Stimulated activated CD8-positive, alpha-beta memory T cell treated with anti-CD3 and anti-CD28 coated beads, Interleukin-15, amount 100 ng/mL, for 4 hours (primary cell): ENCODE measurements at regions not wholly inside any gene's neighbourhood (a gene's known extent, or its start where the extent isn't known, plus 50 kb on each side); places are given as distances from the start of the nearest gene placed in this dataset.

Source experiments
- DNase-seq, 2 donors: peaks; one replicate each; pipeline ENCODE4 v3.0.0-alpha.2; 2020; ENCODE audit warnings: low read depth in 2 of 2

DNA sequence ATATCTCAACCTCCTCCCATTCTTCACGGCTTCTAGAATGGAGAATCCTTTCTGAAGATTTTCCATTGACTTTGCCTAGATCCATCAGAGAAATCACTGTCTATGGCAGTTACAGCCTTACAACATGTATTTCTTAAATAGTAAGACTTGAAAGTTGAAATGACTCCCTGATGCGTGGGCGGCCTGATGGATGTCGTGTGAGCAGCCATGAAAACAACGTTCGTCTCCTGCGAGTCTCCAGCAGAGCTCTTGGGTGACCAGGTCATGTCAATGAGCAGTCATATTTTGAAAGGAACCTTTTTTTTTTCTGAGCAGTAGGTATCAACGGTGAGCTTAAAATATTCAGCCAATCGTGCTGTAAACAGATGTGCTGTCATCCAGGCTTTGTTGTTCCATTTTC lies 139.9 kb upstream of the C14orf180 start:
- no peak for DNase-seq

GRCh38 chr14:104440297-104440956 lies 139.1 kb upstream of the C14orf180 start:
- DNase-seq: no peak

DNA sequence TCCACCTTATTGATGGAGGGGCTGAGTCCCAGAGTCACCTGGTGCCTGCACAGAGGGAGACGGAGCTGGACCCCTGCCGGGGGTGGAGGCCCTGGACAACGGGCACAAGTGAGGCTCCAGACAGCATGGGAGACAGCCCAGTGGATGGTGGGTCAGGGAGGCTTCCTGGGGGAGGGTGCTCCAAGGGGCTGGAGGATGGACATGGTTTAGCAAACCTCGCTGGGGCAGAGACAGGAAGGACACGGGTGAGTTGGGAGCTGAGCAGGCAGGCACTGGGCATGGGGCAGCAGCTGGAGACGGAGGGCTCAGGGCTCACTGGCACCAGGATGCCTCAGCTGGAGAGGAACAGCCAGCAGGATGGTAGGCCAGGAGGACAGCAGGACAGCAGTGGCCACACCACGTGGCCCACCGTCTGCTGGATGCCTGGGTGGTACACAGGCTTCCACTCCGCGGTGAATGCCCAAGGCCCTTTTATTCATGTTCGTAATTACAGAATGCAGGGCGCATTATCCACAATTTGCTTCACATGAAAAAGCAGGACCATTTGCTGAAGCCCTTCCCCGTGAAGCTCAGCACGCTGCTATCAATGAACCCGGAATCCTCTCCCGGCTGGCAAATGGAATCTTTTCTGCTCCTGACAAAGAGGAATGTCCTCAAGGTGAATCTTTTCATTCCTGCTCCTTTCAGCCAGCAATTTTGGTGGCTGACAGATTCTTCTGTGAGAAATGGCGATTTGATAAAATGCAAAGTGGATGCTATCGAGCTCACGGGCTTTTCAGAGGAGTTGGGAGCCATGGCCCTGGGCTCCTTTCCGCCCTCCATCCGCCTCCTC lies 138.1 kb upstream of the C14orf180 start:
- no peak for DNase-seq

GRCh38 chr14:104442107-104442551 lies 137.4 kb upstream of the C14orf180 start:
- DNase-seq: no peak

- DNase-seq: no peak
These were observed 136.8 kb upstream of the C14orf180 start for GRCh38 chr14:104442631-104443390.

DNA sequence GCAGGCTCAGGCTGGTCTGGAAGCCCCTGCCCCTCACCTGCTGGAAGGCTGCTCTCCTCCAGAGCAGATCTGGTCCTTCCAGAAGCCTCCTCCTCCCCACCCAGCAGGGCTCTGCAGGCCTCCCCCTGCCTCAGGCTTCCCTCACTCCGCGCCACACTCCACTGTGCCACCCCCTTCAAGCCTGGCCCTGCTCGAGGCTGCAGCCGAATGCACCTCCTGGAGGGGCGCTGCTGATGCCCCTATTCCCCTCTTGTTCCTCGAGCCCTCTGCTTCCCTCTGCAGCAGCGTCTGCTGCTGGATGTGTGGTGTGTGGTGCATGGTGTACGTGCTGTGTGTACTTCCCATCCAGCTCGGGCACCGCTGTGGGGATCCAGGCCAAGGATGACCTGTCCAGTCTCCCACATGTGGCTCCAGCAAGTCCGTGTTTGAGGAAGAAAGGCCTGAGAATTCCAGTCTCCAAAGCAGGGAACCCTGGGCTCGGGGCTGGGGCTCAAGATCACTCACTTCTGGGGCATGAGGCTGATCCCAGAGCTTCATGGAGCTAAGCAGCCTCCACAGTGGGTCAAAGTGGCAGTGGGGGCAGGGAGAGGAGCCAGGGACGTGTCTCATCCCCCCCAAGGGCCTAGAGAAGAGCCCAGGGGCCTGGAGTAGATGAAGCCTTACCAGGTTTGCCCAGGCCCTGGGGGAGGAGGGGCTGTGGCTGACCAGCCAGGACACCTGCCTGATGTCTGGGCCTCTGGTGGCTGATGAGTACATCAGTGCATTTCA lies 136.0 kb upstream of the C14orf180 start:
- no peak for DNase-seq

DNA sequence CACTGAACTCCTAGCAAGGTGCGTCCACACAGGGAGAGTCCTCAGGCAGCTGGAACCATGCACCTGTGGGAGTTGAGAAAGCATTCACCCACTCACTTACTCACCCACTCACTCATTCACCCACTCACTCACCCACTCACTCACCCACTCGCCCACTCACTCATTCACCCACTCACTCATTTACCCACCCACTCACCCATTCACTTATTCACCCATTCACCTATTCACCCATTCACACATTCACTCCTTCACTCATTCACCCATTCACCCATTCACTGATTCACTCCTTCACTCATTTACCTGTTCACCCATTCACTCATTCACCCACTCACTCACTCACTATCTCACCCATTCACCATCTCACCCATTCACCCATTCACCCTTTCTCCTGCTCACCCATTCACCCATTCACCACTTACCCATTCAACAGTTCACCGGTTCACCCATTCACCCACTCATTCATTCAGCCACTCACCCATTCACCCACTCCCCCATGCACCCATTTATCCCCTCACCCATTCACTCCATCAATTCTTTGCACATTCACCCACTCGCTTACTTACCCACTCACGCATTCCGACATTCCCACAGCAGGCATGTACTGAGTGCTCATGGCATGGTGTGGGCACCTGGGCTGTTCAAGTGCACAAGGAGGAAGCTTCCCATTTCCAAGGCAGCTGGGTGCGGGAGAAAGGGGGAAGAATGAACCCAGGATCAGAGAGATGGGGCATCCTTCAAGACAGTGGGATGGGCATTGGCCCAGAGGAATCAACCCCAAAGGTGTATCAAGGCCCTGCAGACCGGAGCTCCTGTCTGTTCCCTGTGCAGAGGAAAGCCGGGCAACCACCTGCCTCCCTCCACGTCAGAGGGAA lies 135.2 kb upstream of the C14orf180 start:
- DNase-seq: no peak

DNA sequence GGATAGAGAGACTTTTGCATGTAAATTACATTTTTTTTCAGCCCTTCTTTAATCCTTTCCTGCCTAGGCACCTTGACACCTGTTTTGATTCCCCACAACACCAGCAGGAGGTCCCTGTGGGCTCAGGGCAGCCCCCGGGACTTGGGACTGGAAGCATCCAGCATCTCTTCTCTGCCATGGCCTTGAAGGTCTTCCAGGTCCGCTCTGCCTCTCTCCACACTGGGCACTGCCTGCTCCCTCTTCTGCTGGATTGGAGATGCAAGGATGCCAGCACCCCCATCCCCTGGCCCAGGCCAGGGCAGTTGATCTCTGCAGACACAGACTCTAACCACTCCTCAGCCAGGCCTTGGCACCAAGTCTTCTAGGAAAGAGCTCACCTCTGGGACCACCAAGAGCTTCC lies 134.5 kb upstream of the C14orf180 start:
- DNase-seq: no peak

DNA sequence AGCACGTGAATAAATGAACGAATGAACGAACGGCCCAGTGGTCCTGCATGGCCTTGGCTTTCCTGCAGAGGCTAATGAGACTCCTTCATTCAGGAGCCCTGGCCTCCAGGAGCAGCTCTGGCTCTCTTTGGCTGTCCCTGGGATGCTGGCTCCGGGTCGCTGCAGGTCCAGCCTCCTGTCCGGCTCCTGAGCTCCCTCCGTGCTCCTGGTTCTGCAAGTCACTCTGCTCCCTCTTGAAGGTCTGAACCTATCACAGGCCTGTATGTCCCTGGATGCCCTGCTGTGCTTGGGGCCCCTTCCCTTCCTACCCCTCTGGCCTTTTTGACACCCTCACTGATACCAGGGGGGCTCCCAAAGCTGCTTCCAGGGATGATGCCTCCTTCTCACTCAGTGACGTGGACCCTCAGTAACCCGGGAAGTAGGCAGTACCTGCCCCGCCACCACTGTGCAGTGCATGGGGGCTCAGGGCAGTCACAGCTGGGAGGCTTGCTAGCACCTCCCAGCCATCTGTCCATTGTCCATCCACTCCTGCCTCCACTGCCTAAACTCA lies 133.7 kb upstream of the C14orf180 start:
- no peak for DNase-seq

DNA sequence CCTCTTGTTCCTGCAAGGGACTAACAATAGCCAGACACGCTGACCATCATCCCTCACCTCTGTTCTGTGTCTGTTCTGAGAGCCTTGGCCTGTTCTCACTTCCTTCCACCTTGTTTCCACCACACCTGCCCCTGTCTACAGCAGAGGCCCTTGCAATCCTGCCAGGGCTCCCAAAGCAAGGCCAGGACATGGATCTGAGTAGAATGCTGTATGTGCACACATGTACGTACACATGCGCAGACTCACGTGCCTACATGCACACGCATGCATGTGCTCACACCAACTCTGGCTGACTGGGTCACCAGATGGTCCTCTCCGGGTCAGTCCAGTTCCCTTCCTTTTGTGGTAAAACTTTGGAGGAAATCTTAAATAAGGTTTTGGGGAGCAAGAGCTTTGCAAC lies 133.0 kb upstream of the C14orf180 start:
- no peak for DNase-seq

- no peak for DNase-seq
These were observed 131.8 kb upstream of the C14orf180 start for GRCh38 chr14:104447750-104448149.

DNA sequence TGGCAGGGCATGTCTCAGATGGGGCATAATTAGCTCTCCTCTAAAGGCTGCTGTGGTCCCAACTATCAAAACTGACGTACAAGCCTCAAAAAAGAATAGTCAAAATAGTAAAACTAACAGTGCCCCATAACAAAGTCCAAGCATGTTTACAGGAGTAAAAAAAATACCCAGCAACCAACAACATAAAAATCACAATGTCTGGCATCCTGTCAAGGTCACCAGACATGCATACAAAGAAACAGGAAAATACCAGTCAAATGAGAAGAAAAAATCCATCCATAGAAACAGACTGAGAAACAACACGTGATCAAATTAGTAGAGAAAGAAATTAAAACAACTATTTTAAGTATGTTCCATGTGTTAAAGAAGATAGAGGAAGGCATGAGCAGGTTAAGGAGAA lies 131.2 kb upstream of the C14orf180 start:
- DNase-seq: no peak

GRCh38 chr14:104448721-104449120 lies 130.8 kb upstream of the C14orf180 start:
- DNase-seq: no peak

DNA sequence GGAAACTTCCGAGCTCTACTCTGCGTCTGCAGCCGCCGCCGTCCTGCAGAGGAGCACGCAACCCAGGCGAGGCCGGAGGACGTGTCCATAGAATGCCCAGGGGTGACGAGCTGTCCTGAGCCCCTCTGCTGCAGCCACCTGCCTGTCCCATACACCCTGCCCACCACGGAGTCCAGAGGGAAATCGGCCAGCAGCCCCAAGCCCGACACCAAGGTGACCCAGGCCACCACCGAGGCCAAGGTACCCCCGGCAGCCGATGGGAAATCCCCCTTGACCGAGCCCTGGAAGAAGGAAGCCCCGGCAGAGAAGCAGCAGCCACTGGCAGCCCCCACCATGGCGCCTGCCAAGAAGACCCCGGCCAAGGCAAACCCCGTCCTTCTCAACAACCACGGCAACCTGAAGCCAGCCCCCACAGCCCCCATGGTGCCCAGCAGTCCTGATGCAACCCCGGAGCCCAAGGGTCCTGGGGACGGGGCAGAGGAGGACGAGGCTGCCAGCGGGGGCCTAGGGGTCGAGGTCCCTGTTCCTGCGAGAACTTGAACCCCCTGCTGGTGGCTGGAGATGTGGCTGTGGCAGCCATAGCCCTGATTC lies 128.7 kb upstream of the C14orf180 start:
- no peak for DNase-seq

GRCh38 chr14:104451474-104451873 lies 128.1 kb upstream of the C14orf180 start:
- no peak for DNase-seq

- DNase-seq: no peak
These were observed 120.7 kb upstream of the C14orf180 start for GRCh38 chr14:104458845-104459244.

- no peak for DNase-seq
These were observed 118.5 kb upstream of the C14orf180 start for GRCh38 chr14:104460791-104461651.

- no peak for DNase-seq
These were observed 117.7 kb upstream of the C14orf180 start for GRCh38 chr14:104461676-104462449.
